Psoas muscle (tissue), 7 donors: ENCODE measurements at regions not wholly inside any gene's neighbourhood (a gene's known extent, or its start where the extent isn't known, plus 50 kb on each side); places are given as distances from the start of the nearest gene placed in this dataset.

ENCODE experiments used
- ATAC-seq, 4 donors: fragments of 200-7000 bp; cut with Tn5 transposase; one replicate each; pipeline ENCODE4 v1.9.1; 2020; ENCODE audit warnings: moderate library complexity in 3 of 4, mild to moderate bottlenecking in 2 of 4
- DNase-seq, 2 donors: peaks; one replicate each; pipeline ENCODE4 v3.0.0-alpha.2; 2020
- H3K27ac ChIP-seq: fragments of 200-600 bp; one replicate; pipeline ENCODE4 v1.8.0; 2022
- H3K27me3 ChIP-seq, 3 donors: fragments of 200-600 bp in 1 of 3; one replicate each; pipeline versions ENCODE4 v1.6.1 to v1.8.0; 2013 to 2022; ENCODE audit warnings: low read length in 2 of 3, mild to moderate bottlenecking in 2 of 3, moderate library complexity in 1 of 3; ENCODE audit not compliant: insufficient read depth in 3 of 3
- H3K36me3 ChIP-seq, 2 donors: fragments of 200-600 bp in 1 of 2; one replicate each; pipeline versions ENCODE4 v1.6.1 to v1.8.0; 2013 to 2022; ENCODE audit warnings: low read depth in 1 of 2, mild to moderate bottlenecking in 1 of 2, moderate library complexity in 1 of 2; ENCODE audit not compliant: insufficient read depth in 1 of 2
- H3K4me1 ChIP-seq: fragments of 200-600 bp; one replicate; pipeline ENCODE4 v1.8.0; 2022
- H3K4me3 ChIP-seq: fragments of 200-600 bp; one replicate; pipeline ENCODE4 v1.8.0; 2022; ENCODE audit warnings: mild to moderate bottlenecking
- H3K9me3 ChIP-seq: fragments of 200-600 bp; one replicate; pipeline ENCODE4 v1.8.0; 2022
- WGBS, 3 donors: extraction: QIAGEN DNeasy Blood & Tissue Kit; methylation state at CpG; one replicate each; pipeline versions ENCODE4 v1.1.6 to v1.1.7; 2013; 5-methylcytosine and 5-hydroxymethylcytosine counted together
- intact Hi-C, 2 donors: fragments of 100-400 bp; cut with DNase I; formaldehyde crosslinking; loops; one replicate each; pipeline versions ENCODE4 v1.11.0 to v1.14.2; 2022
- TF ChIP-seq, protein P1 (sequence below): fragments of 200-600 bp; IDR thresholded peaks from one replicate; pipeline ENCODE4 v1.8.0; 2022; ENCODE audit warnings: antibody characterized with exemption
- donor health status: healthy with polysubstance abuse.
- donor health status: DM: no; HTN: no; CAD: no; lungs with moderate emphysema.
- donor health status: Bipolar disorder and iron deficiency.
- donor health status: healthy.
- donor health status: DM: yes; HTN: yes; CAD: no.
- donor health status: DM: no; HTN: no; CAD: no.
- donor health status: DM: yes; HTN: yes; CAD: no.

- ATAC-seq, result peak in 3 of 4 donors; percentile 11 to 44 (median 26)
- H3K4me3 ChIP-seq, result no peak overlapping the region
Measured at GRCh38 chr1:117678246-117678977, 72.6 kb downstream of the TENT5C start.

DNA sequence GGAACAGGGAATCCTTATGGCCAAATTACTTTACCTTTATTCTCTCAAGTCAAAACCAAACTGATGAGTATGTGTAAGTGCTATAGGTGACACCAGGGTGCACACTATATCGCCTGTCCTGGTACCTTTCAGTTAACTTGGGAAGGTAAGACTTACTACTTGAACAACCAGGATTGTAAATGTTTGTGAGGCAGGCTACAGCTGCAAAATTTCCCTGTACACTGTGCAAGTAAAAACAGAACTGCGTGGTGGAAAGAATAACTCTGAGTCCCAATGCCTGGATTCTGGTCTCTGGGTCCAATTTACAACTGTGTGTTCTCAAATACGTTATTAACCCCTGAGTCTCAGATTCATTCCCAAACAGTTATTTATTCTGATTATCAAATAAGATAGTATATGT, 73.5 kb downstream of the TENT5C start:
- Histone ChIP-seq H3K27me3 (no peaks in the 10 kb centered on the region), H3K4me1 (peaks cover 60% of the 10 kb centered on the region), H3K4me3 (no peak overlapping the region), H3K9me3 (no peaks in the 10 kb centered on the region), H3K27ac (peak overlapping the region; percentile 63), H3K36me3 (no peaks in the 10 kb centered on the region)
- TF ChIP-seq, protein P1, sequence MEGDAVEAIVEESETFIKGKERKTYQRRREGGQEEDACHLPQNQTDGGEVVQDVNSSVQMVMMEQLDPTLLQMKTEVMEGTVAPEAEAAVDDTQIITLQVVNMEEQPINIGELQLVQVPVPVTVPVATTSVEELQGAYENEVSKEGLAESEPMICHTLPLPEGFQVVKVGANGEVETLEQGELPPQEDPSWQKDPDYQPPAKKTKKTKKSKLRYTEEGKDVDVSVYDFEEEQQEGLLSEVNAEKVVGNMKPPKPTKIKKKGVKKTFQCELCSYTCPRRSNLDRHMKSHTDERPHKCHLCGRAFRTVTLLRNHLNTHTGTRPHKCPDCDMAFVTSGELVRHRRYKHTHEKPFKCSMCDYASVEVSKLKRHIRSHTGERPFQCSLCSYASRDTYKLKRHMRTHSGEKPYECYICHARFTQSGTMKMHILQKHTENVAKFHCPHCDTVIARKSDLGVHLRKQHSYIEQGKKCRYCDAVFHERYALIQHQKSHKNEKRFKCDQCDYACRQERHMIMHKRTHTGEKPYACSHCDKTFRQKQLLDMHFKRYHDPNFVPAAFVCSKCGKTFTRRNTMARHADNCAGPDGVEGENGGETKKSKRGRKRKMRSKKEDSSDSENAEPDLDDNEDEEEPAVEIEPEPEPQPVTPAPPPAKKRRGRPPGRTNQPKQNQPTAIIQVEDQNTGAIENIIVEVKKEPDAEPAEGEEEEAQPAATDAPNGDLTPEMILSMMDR, result no peak
- WGBS, 3 donors, result 67 to 79% (median 67%) methylated on average over 3 of the region's 3 CpGs
- no peak for DNase-seq
- no peak for ATAC-seq
- intact Hi-C loops, result no loop called here

More at GRCh38 chr1:117678246-117678977, 72.6 kb downstream of the TENT5C start:
- DNase-seq, result no peak
- TF ChIP-seq, protein P1, result no peak
- no peaks in the 10 kb centered on the region for H3K9me3 ChIP-seq
- peaks cover 61% of the 10 kb centered on the region for H3K4me1 ChIP-seq
- 28 to 47% (median 34%) methylated on average over 5 of the region's 5 CpGs for WGBS, 3 donors
- no peaks in the 10 kb centered on the region for H3K36me3 ChIP-seq
- no peaks in the 10 kb centered on the region for H3K27me3 ChIP-seq
- intact Hi-C loops, result no loop called here
- peak overlapping the region; percentile 63 for H3K27ac ChIP-seq

- 44 to 54% (median 45%) methylated on average over 4 of the region's 4 CpGs for WGBS, 3 donors
- ATAC-seq (no peak), DNase-seq (no peak)
- peaks cover 57% of the 10 kb centered on the region for H3K4me1 ChIP-seq
- H3K27ac ChIP-seq, result peak overlapping the region; percentile 88
- no peaks in the 10 kb centered on the region for H3K27me3 ChIP-seq
- no peaks in the 10 kb centered on the region for H3K36me3 ChIP-seq
- no peaks in the 10 kb centered on the region for H3K9me3 ChIP-seq
- no peak overlapping the region for H3K4me3 ChIP-seq
- intact Hi-C loops, result loop anchor here (5.0 kb wide), 2 partner anchors 72 to 73 kb away; partner anchors contain the start of gene TENT5C (in 1 of the 2)
- TF ChIP-seq, protein P1, result no peak
Measured at GRCh38 chr1:117679868-117680267, 74.0 kb downstream of the TENT5C start.

GRCh38 chr1:117680316-117681002, 74.6 kb downstream of the TENT5C start:
- no peak for DNase-seq
- intact Hi-C loops, result loop anchor here (5.0 kb wide), 2 partner anchors 72 to 73 kb away; partner anchors contain the start of gene TENT5C (in 1 of the 2)
- H3K9me3 ChIP-seq, result no peaks in the 10 kb centered on the region
- TF ChIP-seq, protein P1, result no peak
- H3K4me1 ChIP-seq, result peaks cover 57% of the 10 kb centered on the region
- H3K27ac ChIP-seq, result peak overlapping the region; percentile 88
- H3K36me3 ChIP-seq, result no peaks in the 10 kb centered on the region
- no peaks in the 10 kb centered on the region for H3K27me3 ChIP-seq
- no peak for ATAC-seq
- WGBS, 3 donors, result 65 to 85% (median 67%) methylated on average over 9 of the region's 9 CpGs
- H3K4me3 ChIP-seq, result no peak overlapping the region
